ENCODE measurements at regions not wholly inside any gene's neighbourhood (a gene's known extent, or its start where the extent isn't known, plus 50 kb on each side); places are given as distances from the start of the nearest gene placed in this dataset.

DNA sequence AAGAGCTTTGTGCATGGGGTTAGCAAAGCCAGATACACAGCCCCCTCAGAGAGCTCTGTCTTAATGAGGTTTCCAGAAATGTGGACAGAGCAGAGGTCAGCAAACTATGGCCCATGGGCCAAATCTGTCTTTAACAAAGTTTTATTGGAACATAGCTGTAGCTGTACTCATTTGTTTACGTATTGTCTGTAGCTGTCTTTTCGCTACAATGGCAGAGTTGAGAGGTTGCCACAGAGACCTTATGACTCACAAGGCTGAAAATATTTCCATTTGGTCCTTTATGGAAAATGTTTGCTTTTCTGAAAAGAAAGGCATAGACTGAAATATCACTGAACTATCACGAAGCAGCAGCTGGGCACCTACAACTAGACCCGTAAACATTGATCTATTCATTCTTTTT lies 841.8 kb downstream of the SLC4A3 start:
- TF ChIP-seq, protein P1, sequence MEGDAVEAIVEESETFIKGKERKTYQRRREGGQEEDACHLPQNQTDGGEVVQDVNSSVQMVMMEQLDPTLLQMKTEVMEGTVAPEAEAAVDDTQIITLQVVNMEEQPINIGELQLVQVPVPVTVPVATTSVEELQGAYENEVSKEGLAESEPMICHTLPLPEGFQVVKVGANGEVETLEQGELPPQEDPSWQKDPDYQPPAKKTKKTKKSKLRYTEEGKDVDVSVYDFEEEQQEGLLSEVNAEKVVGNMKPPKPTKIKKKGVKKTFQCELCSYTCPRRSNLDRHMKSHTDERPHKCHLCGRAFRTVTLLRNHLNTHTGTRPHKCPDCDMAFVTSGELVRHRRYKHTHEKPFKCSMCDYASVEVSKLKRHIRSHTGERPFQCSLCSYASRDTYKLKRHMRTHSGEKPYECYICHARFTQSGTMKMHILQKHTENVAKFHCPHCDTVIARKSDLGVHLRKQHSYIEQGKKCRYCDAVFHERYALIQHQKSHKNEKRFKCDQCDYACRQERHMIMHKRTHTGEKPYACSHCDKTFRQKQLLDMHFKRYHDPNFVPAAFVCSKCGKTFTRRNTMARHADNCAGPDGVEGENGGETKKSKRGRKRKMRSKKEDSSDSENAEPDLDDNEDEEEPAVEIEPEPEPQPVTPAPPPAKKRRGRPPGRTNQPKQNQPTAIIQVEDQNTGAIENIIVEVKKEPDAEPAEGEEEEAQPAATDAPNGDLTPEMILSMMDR (IDR thresholded peaks at IDR 0.05) = no peak
- TF ChIP-seq POLR2A (IDR thresholded peaks at IDR 0.05) = no peak
